BE2C (cell line): ENCODE measurements at regions not wholly inside any gene's neighbourhood (a gene's known extent, or its start where the extent isn't known, plus 50 kb on each side); places are given as distances from the start of the nearest gene placed in this dataset.

ENCODE experiments used
- DNase-seq: peaks from one replicate; pipeline ENCODE4 v3.0.0-alpha.2; 2020
- H3K27me3 ChIP-seq: fragments of 250-450 bp; sonication (Bioruptor Pico); 2 replicates; pipeline ENCODE4 v1.5.1; 2020; ENCODE audit warnings: mild to moderate bottlenecking
- H3K36me3 ChIP-seq: fragments of 250-450 bp; sonication (Bioruptor Pico); 2 replicates; pipeline ENCODE4 v1.5.1; 2020; ENCODE audit warnings: mild to moderate bottlenecking
- H3K4me1 ChIP-seq: fragments of 250-450 bp; sonication (Bioruptor Pico); 2 replicates; pipeline ENCODE4 v1.5.1; 2020
- H3K4me3 ChIP-seq: 2 replicates; pipeline ENCODE4 v1.5.1; 2011; ENCODE audit warnings: low read depth, low read length
- H3K9me3 ChIP-seq: fragments of 250-450 bp; sonication (Bioruptor Pico); 2 replicates; pipeline ENCODE4 v1.5.1; 2020
- TF ChIP-seq, protein P1 (sequence below): IDR thresholded peaks from 2 replicates; pipeline ENCODE4 v1.5.1; 2012; ENCODE audit warnings: mild to moderate bottlenecking, low read depth, low read length

DNA sequence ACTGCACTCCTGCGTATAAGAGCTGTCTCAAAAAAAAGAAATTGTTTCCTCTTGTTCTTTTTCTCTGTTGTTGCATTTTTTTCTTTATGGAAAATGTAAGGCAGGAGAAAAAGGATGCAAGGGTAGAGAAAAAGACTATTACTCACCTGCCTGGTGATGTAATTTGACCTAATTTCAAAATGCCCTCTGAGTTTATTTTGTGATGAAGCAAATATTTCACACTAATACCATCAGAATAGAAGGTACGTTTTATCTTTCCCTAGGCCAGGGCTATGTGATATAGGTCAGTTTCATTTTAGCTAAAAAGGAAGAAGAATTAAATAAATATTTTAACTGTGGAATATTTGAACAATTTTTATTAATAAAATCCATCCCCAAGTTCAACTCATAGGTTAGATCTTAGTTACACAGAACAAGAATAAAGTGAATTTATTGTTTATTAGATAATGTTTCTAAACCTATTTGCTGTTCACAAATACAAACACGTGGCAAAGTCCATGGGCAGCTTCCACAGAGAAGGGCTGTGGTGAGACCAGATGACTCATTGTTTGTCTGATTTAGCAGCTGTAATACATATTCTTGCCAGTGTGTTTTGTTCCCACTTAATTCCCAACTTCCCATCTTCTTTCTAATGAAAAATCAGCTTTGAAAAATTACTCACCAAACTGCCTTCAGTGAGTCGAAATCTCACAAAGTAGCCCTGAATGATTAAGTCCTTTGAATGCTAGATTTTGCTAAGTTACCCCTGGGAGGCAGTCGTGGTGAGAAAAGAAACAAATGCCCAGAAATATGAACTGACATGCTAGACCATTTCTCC is 52.8 kb upstream of the CCDC112 start:
- TF ChIP-seq, protein P1, sequence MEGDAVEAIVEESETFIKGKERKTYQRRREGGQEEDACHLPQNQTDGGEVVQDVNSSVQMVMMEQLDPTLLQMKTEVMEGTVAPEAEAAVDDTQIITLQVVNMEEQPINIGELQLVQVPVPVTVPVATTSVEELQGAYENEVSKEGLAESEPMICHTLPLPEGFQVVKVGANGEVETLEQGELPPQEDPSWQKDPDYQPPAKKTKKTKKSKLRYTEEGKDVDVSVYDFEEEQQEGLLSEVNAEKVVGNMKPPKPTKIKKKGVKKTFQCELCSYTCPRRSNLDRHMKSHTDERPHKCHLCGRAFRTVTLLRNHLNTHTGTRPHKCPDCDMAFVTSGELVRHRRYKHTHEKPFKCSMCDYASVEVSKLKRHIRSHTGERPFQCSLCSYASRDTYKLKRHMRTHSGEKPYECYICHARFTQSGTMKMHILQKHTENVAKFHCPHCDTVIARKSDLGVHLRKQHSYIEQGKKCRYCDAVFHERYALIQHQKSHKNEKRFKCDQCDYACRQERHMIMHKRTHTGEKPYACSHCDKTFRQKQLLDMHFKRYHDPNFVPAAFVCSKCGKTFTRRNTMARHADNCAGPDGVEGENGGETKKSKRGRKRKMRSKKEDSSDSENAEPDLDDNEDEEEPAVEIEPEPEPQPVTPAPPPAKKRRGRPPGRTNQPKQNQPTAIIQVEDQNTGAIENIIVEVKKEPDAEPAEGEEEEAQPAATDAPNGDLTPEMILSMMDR: no peak
- no peak for DNase-seq
- Histone ChIP-seq H3K9me3 (no peaks in the 10 kb centered on the region), H3K36me3 (no peaks in the 10 kb centered on the region), H3K27me3 (peaks cover 3% of the 10 kb centered on the region; the same call in 1 of the 2 replicates), H3K4me1 (no peaks in the 10 kb centered on the region), H3K4me3 (no peak overlapping the region)

GRCh38 chr5:115348175-115348574 is 51.7 kb upstream of the CCDC112 start:
- TF ChIP-seq, protein P1: no peak
- H3K9me3 ChIP-seq: no peaks in the 10 kb centered on the region
- no peak overlapping the region for H3K4me3 ChIP-seq
- H3K36me3 ChIP-seq: no peaks in the 10 kb centered on the region
- H3K4me1 ChIP-seq: no peaks in the 10 kb centered on the region
- no peak for DNase-seq
- peaks cover 9% of the 10 kb centered on the region for H3K27me3 ChIP-seq
